ENCODE measurements at regions not wholly inside any gene's neighbourhood (a gene's known extent, or its start where the extent isn't known, plus 50 kb on each side); places are given as distances from the start of the nearest gene placed in this dataset.

DNA sequence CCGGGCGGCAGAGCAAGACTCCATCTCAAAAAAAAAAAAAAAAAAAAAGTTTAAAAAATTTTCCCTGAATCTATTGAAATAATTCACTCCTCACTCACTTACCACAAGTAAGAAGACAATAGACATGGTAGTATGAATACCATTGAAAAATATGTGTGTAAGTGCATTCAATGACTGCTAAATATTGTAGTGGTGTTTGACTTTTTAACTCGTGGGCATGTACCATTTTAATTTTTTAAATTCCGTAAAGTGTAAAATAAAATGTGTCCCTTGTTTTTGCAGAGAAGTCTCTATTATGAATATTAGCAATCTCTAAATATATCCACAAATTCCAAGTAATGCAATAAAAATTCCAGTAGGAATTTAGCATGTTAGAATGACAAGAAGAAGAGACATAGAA lies 134.1 kb downstream of the COPS8 start:
- peaks cover 0 to 12% of the 10 kb centered on the region in 2 donors for H3K4me1 ChIP-seq
- intact Hi-C loops (cut with DNase I): no loop called here
- H3K27ac ChIP-seq: no peak overlapping the region
- DNase-seq: no peak
- no peaks in the 10 kb centered on the region for H3K9me3 ChIP-seq
- no peak overlapping the region for H3K4me3 ChIP-seq (replicated peaks in 1 of 3)
- WGBS, 2 donors: 87 to 89% methylated on average over 4 of the region's 4 CpGs
- no peaks in the 10 kb centered on the region for H3K27me3 ChIP-seq
- no peak for TF ChIP-seq CTCF (IDR thresholded peaks at IDR 0.05)
- no peak for TF ChIP-seq POLR2A (IDR thresholded peaks at IDR 0.05)
- no peaks in the 10 kb centered on the region for H3K36me3 ChIP-seq

GRCh38 chr2:237221443-237221842 lies 135.8 kb downstream of the COPS8 start:
- intact Hi-C loops (cut with DNase I): no loop called here
- 74 to 89% methylated on average over 8 of the region's 8 CpGs for WGBS, 2 donors
- no peak overlapping the region for H3K4me3 ChIP-seq (replicated peaks in 1 of 3)
- peak overlapping the region in 2 of 3 donors; percentile 2 to 6 for H3K27ac ChIP-seq
- TF ChIP-seq POLR2A (IDR thresholded peaks at IDR 0.05) (no peak), CTCF (IDR thresholded peaks at IDR 0.05) (no peak)
- no peak for DNase-seq
- H3K27me3 ChIP-seq: no peaks in the 10 kb centered on the region
- H3K4me1 ChIP-seq: peaks cover 0 to 12% of the 10 kb centered on the region in 2 donors
- no peaks in the 10 kb centered on the region for H3K9me3 ChIP-seq
- no peaks in the 10 kb centered on the region for H3K36me3 ChIP-seq

DNA sequence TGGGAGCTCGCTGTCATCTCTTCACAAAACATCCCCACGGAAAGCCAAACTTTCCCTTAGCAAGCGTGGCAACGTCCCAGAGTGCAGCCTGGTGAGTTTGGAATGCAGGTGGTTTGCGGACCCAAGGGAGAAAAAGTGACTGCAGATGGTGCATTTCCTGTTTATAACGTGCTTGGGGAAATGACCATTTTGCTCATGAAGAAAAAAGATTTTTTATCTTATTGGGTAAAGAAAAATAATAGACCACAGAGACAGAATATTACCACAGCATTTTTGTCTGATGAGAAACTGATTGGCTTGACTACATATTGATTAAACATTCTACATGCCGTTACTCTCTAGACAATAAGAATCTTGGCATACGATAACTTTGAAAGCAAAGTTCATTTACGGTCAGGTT lies 136.5 kb downstream of the COPS8 start:
- H3K36me3 ChIP-seq: no peaks in the 10 kb centered on the region
- H3K9me3 ChIP-seq: no peaks in the 10 kb centered on the region
- no peak overlapping the region for H3K4me3 ChIP-seq (replicated peaks in 1 of 3)
- WGBS, 2 donors: 57 to 68% methylated on average over 9 of the region's 9 CpGs
- H3K27me3 ChIP-seq: no peaks in the 10 kb centered on the region
- H3K4me1 ChIP-seq: peaks cover 0 to 12% of the 10 kb centered on the region in 2 donors
- H3K27ac ChIP-seq: peak overlapping the region in 1 of 3 donors; percentile 6
- intact Hi-C loops (cut with DNase I): no loop called here
- DNase-seq: no peak
- TF ChIP-seq POLR2A (IDR thresholded peaks at IDR 0.05): no peak
- TF ChIP-seq CTCF (IDR thresholded peaks at IDR 0.05): no peak

DNA sequence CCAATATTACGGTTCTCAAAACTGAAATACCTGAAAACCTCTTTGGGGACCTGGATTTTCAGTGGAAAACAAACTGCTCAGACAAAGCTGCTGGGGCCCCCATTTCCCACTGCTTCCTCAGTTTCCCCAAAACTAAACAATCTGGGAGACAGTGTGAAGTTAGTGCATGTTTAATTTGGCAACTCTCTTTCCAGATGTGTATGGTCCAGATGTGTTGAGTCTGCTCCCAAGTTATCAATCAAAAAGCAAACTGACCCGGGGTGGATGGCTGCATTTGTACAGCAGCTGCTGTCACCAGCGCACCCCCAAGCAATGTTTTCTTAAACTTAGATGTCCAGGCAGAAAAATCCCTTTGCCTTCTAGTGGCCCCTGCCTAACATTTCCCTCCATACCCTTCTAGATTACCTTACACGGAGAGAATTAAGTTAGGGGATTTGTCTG lies 136.9 kb downstream of the COPS8 start:
- WGBS, 2 donors: 70 to 71% methylated on average over 4 of the region's 4 CpGs
- intact Hi-C loops (cut with DNase I): no loop called here
- peak overlapping the region in 1 of 3 donors; percentile 27 for H3K27ac ChIP-seq

DNA sequence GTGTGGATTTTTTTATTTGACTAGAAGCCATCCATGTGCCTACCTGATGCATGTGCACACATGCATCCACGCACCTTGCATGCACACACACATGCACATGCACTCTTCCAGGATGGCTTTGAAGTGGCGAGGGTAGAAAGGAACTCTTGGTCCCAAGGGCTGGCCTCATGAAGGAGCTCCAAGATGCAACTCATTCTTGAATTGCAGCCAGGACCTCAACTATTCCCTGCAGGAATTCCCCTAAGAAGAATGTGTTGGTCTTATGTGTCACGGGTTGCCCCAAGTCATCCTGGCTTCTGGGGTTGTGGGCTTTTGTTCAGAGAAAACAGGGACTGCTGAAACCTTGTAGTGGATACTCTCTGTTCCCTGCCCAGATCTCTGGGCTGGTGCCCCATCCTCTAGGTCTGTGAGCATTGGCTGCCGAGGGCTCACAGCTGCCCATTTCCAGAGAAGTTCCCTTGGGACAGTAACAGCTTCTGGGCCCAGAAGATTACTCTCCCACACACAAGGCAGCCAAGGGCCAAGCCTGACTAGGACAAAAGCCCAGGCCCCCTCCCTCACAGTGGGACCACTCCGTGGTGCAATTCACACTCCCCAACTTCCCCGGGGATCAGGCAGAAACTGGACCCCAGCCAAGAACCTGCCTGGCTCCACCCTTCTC lies 137.6 kb downstream of the COPS8 start:
- TF ChIP-seq CTCF (IDR thresholded peaks at IDR 0.05): no peak
- no peak for TF ChIP-seq POLR2A (IDR thresholded peaks at IDR 0.05)
- H3K27ac ChIP-seq: peak overlapping the region in 1 of 3 donors; percentile 33

More for the DNA sequence above, 136.9 kb downstream of the COPS8 start:
- Histone ChIP-seq H3K4me3 (replicated peaks in 1 of 3) (no peak overlapping the region), H3K4me1 (peaks cover 0 to 12% of the 10 kb centered on the region in 2 donors), H3K36me3 (no peaks in the 10 kb centered on the region), H3K27me3 (no peaks in the 10 kb centered on the region), H3K9me3 (no peaks in the 10 kb centered on the region)
- DNase-seq: no peak
- TF ChIP-seq POLR2A (IDR thresholded peaks at IDR 0.05): no peak

More for the DNA sequence above, 137.6 kb downstream of the COPS8 start:
- Histone ChIP-seq H3K9me3 (no peaks in the 10 kb centered on the region), H3K36me3 (no peaks in the 10 kb centered on the region), H3K27me3 (no peaks in the 10 kb centered on the region), H3K4me1 (peaks cover 0 to 12% of the 10 kb centered on the region in 2 donors), H3K4me3 (replicated peaks in 1 of 3) (no peak overlapping the region)
- 41 to 55% methylated on average over 6 of the region's 6 CpGs for WGBS, 2 donors
- intact Hi-C loops (cut with DNase I): no loop called here
- no peak for DNase-seq
